Kidney glomerular epithelial cell (primary cell): ENCODE measurements at regions not wholly inside any gene's neighbourhood (a gene's known extent, or its start where the extent isn't known, plus 50 kb on each side); places are given as distances from the start of the nearest gene placed in this dataset.

Experiments
- DNase-seq: peaks from one replicate; lab custom pipeline; 2025; lab: John Stamatoyannopoulos, UW

DNA sequence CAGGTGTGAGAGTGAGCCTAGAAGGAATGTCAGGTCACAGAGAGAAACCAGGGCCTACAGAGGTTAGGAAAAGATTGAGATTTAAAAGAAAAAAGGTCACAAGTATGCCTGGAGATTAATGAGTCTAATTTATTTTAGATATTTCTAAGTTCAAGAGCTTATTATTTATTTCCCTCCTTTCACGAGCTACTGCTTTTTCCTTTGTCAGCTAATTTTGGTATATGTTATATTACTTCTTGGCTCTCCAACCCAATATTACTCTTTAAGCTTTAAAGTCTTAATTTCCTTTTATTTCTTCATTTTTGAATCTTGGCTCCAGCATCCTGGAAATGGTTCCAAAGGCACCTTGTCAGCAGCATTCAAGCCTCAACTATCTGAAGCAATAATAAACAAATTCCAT is 109.5 kb upstream of the MIS18BP1 start:
- DNase-seq, result no peak

DNA sequence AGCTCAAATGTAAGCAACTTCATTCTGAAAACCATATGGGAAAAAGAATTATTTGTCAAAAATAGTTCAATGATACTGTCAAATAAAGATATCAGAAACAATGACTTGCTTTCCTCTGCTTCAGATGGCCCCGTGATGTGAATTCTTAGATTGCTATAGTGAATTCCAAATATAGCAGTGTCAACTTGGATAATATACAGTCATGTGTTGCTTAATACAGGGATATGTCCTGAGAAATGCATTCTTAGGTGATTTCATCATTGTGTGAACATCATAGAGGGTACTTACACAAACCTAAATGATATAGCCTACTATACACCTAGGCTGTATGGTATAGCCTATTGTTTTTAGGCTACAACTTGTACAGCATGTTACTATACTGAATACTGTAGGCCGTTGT is 108.7 kb upstream of the MIS18BP1 start:
- no peak for DNase-seq

DNA sequence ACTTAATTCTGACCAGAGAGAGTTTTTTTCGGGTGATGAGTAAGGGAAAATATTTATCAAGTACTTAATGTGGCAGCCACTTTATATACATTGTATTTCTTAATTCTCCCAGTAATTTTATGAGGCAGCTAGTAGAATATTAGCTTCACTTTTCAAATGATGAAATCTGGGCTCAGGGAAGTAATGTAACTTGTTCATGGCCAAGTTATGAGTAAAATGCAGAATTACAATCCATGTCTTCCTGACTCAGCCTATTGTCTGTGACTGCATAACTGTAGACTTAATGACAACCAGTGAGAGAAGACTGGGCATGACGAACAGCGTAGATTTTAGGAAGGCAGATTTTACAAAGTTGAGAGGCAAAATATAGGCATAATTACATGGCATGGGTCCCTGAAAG is 106.7 kb upstream of the MIS18BP1 start:
- DNase-seq, result peak; percentile 15

DNA sequence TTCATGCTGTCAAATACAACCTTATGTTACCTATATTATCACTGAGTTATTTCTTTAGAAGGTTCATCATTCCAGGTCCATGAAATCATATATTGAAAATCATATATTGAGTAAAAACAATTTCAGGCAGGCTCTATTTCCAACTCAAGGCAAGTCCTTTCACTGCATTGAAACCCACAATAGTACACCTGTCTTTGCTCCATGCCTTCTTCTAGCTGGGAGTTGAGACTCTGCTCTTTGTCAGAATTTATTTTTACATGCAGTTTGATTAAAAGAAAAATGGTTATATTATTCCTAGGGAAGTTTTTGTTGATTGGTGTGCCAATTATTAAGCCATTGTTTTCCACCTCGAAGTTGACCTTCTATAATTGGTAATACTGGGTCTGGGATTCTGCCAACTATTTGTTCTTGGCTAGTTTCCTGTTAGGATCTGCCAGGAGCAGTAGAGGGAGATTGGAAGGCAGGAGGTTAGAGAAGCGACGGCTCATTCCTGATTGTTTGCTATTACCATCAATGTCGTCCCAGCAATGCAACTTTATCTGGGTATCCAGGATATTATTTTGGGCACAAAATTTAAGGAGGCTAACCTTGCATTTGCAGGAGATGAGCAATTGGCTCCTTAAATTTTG is 79.5 kb upstream of the MIS18BP1 start:
- no peak for DNase-seq

DNA sequence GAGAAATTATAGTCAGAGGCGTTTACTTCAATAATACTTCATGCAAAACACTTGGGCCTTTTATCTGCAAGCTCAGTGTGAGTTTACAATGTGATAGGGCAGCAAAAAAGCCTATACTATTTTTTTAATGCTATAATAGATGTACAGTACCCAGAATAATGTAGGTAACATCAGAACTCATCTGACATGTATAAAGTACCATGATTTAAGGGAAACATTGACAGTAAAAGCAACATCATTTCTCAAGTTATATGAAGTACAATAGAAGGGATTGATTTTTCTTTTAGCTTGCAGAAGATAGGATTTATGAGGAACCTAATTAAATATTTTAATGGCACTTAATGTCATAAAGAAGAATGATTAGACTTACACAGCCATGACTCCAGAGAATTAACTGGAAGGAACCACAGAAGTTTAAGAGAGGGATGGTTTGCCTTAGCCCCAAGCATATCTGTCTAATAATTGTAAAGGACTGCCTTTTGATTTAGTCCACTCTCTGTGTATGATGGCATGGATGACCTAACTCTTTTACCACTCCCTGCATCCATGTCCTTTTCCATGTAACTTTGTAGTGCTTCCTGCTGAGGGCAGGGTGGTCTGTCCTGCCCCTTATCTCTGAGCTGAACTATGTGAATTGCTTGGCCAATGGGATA is 55.9 kb upstream of the MIS18BP1 start:
- DNase-seq, result no peak
